MM.1S (cell line): ENCODE measurements at regions not wholly inside any gene's neighbourhood (a gene's known extent, or its start where the extent isn't known, plus 50 kb on each side); places are given as distances from the start of the nearest gene placed in this dataset.
"Not testable (repeated sequence)": the region's sequence is repeated elsewhere in the genome, so short reads cannot be mapped to it uniquely, and the experiment has no call there.

ENCODE experiments used
- DNase-seq: peaks from one replicate; pipeline ENCODE4 v3.0.0-alpha.2; 2015
- H2AFZ ChIP-seq: fragments of 300-600 bp; sonication (generic); 2 replicates; pipeline ENCODE4 v1.6.0; 2016; ENCODE audit warnings: antibody characterized with exemption, low read length
- H3F3A ChIP-seq: fragments of 300-600 bp; sonication (generic); 2 replicates; pipeline ENCODE4 v1.6.1; 2016; ENCODE audit warnings: mild to moderate bottlenecking, antibody characterized with exemption, low read length, moderate library complexity, mixed read lengths; ENCODE audit not compliant: insufficient read depth
- H3K27ac ChIP-seq: fragments of 300-600 bp; sonication (generic); 2 replicates; pipeline ENCODE4 v1.5.1; 2016; ENCODE audit warnings: mild to moderate bottlenecking, low read length
- H3K27me3 ChIP-seq: fragments of 300-600 bp; sonication (generic); replicated peaks from 2 replicates; pipeline ENCODE4 v1.6.0; 2016; ENCODE audit warnings: low read length; ENCODE audit not compliant: insufficient read depth
- H3K36me3 ChIP-seq: fragments of 300-600 bp; sonication (generic); replicated peaks from 2 replicates; pipeline ENCODE4 v1.6.1; 2016; ENCODE audit warnings: mild to moderate bottlenecking, low read length, mixed read lengths; ENCODE audit not compliant: insufficient read depth
- H3K4me1 ChIP-seq: fragments of 300-600 bp; sonication (generic); 2 replicates; pipeline ENCODE4 v1.6.1; 2016; ENCODE audit warnings: low read length, mixed read lengths
- H3K4me2 ChIP-seq: fragments of 300-600 bp; sonication (generic); 2 replicates; pipeline ENCODE4 v1.6.0; 2016; ENCODE audit warnings: low read depth, low read length
- H3K4me3 ChIP-seq: fragments of 300-600 bp; sonication (generic); 2 replicates; pipeline ENCODE4 v1.5.1; 2016; ENCODE audit warnings: low read length, mixed read lengths
- H3K79me2 ChIP-seq: fragments of 300-600 bp; sonication (generic); 2 replicates; pipeline ENCODE4 v1.6.1; 2016; ENCODE audit warnings: mixed run types, low read length, mixed read lengths
- H3K9ac ChIP-seq: fragments of 300-600 bp; sonication (generic); 2 replicates; pipeline ENCODE4 v1.6.1; 2016; ENCODE audit warnings: low read length, mixed read lengths
- H3K9me2 ChIP-seq: fragments of 300-600 bp; sonication (generic); replicated peaks from 2 replicates; pipeline ENCODE4 v1.6.1; 2016; ENCODE audit warnings: mild to moderate bottlenecking, low read length, mixed read lengths; ENCODE audit not compliant: insufficient read depth
- H3K9me3 ChIP-seq: fragments of 300-600 bp; sonication (generic); replicated peaks from 2 replicates; pipeline ENCODE4 v1.6.1; 2016; ENCODE audit warnings: mild to moderate bottlenecking, low read length, mixed read lengths; ENCODE audit not compliant: insufficient read depth
- H4K20me1 ChIP-seq: fragments of 300-600 bp; sonication (generic); 2 replicates; pipeline ENCODE4 v1.6.1; 2016; ENCODE audit warnings: mild to moderate bottlenecking, low read length, moderate library complexity, mixed read lengths; ENCODE audit not compliant: insufficient read depth
- CTCF ChIP-seq: fragments of 300-600 bp; sonication (generic); IDR thresholded peaks from 2 replicates; pipeline ENCODE4 v1.5.1; 2016; ENCODE audit warnings: antibody characterized with exemption, low read length, mixed read lengths
- EZH2 ChIP-seq: fragments of 300-600 bp; sonication (generic); optimal IDR thresholded peaks from 2 replicates; pipeline ENCODE3; 2017; ENCODE audit warnings: low read depth, mild to moderate bottlenecking, antibody characterized with exemption, low read length, mixed read lengths
- EZH2phosphoT487 ChIP-seq: fragments of 300-600 bp; sonication (generic); IDR thresholded peaks from 2 replicates; pipeline ENCODE4 v1.6.1; 2018; ENCODE audit warnings: antibody characterized with exemption, low read length

- H3K9me2 ChIP-seq = no peaks in the 10 kb centered on the region
- H3K27ac ChIP-seq = no peak overlapping the region
- H3K36me3 ChIP-seq = no peaks in the 10 kb centered on the region
- H3K9ac ChIP-seq = no peak overlapping the region
- H3K4me3 ChIP-seq = no peak overlapping the region
- no peaks in the 10 kb centered on the region for H3K27me3 ChIP-seq
- no peaks in the 10 kb centered on the region for H3K9me3 ChIP-seq
- no peaks in the 10 kb centered on the region for H3K79me2 ChIP-seq
- no peak for DNase-seq
- no peaks in the 10 kb centered on the region for H3F3A ChIP-seq
- TF ChIP-seq EZH2 (no peak), CTCF (no peak), EZH2phosphoT487 (no peak)
- H3K4me1 ChIP-seq = no peaks in the 10 kb centered on the region
- H2AFZ ChIP-seq = no peak overlapping the region
- H4K20me1 ChIP-seq = no peaks in the 10 kb centered on the region
- no peak overlapping the region for H3K4me2 ChIP-seq
Measured at GRCh38 chr13:38452656-38453055, 103.0 kb downstream of the UFM1 start.

- H3K9me3 ChIP-seq = no peaks in the 10 kb centered on the region
- H3K27ac ChIP-seq = peak overlapping the region; percentile 38; the same call in 1 of the 2 replicates
- H3K9ac ChIP-seq = no peak overlapping the region
- no peaks in the 10 kb centered on the region for H4K20me1 ChIP-seq
- no peaks in the 10 kb centered on the region for H3F3A ChIP-seq
- no peaks in the 10 kb centered on the region for H3K9me2 ChIP-seq
- no peaks in the 10 kb centered on the region for H3K27me3 ChIP-seq
- no peak overlapping the region for H3K4me2 ChIP-seq
- H3K4me1 ChIP-seq = no peaks in the 10 kb centered on the region
- DNase-seq = no peak
- H3K36me3 ChIP-seq = no peaks in the 10 kb centered on the region
- H3K79me2 ChIP-seq = no peaks in the 10 kb centered on the region
- TF ChIP-seq CTCF (no peak), EZH2phosphoT487 (no peak), EZH2 (no peak)
- H3K4me3 ChIP-seq = no peak overlapping the region
- no peak overlapping the region for H2AFZ ChIP-seq
Measured at GRCh38 chr13:38462605-38463004, 113.0 kb downstream of the UFM1 start.

- Histone ChIP-seq H3K36me3 (no peaks in the 10 kb centered on the region), H3K4me3 (no peak overlapping the region), H4K20me1 (no peaks in the 10 kb centered on the region), H3K9ac (no peak overlapping the region), H3K79me2 (no peaks in the 10 kb centered on the region), H3F3A (no peaks in the 10 kb centered on the region), H3K9me2 (no peaks in the 10 kb centered on the region), H3K27ac (no peak overlapping the region), H3K4me2 (no peak overlapping the region), H2AFZ (no peak overlapping the region), H3K9me3 (no peaks in the 10 kb centered on the region), H3K4me1 (no peaks in the 10 kb centered on the region), H3K27me3 (no peaks in the 10 kb centered on the region)
- DNase-seq = no peak
- TF ChIP-seq EZH2phosphoT487 (no peak), CTCF (no peak), EZH2 (no peak)
Measured at GRCh38 chr13:38463048-38463447, 113.4 kb downstream of the UFM1 start.

DNA sequence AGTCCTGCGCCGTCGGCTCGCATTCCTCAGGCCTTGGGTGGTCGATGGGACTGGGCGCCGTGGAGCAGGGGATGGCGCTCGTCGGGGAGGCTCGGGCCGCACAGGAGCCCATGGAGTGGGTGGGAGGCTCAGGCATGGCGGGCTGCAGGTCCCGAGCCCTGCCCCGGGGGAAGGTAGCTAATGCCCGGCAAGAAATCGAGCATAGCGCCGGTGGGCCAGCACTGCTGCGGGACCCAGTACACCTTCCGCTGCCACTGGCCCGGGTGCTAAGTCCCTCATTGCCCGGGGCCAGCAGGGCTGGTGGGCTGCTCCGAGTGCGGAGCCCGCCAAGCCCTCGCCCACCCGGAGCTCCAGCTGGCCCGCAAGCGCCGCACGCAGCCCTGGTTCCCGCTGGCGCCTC is 122.8 kb downstream of the UFM1 start:
- H3K9me2 ChIP-seq, H3K4me2 ChIP-seq, H3K4me1 ChIP-seq, H3K36me3 ChIP-seq, H3F3A ChIP-seq, H4K20me1 ChIP-seq, H3K9me3 ChIP-seq, H2AFZ ChIP-seq, H3K9ac ChIP-seq, H3K27me3 ChIP-seq, H3K27ac ChIP-seq, DNase-seq, H3K4me3 ChIP-seq, H3K79me2 ChIP-seq: not testable (repeated sequence)
